ENCODE measurements at regions not wholly inside any gene's neighbourhood (a gene's known extent, or its start where the extent isn't known, plus 50 kb on each side); places are given as distances from the start of the nearest gene placed in this dataset.

DNA sequence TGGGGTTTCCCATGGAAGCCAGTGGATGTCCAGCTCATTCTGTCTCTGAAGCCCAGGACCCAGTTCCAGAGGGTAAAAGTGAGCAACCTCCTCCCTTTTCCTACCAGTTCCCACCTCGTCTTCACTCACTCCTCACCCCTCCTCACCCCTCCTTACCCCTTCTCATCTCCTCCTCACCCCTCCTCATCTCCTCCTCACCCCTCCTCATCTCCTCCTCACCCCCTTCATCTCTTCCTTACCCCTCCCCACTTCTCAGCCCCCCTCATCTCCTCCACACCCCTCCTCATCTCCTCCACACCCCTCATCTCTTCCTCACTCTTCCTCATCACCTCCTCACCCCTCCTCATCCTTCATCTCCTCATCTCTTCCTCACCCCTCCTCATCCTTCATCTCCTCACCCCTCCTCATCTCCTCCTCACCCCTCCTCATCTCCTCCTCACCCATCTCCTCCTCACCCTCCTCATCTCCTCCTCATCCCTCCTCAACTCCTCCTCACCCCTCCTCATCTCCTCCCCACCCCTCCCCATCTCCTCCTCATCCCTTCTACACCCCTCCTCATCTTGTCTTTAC is 246.1 kb downstream of the MYLK4 start:
- Histone ChIP-seq H3K4me3 (no peak overlapping the region), H3K36me3 (replicated peaks in 1 of 2) (no peaks in the 10 kb centered on the region), H3K27me3 (peaks cover 33% of the 10 kb centered on the region), H3K9me3 (replicated peaks in 1 of 3) (no peaks in the 10 kb centered on the region), H3K4me1 (replicated peaks in 1 of 2) (no peaks in the 10 kb centered on the region), H3K27ac (no peak overlapping the region)
- DNase-seq = no peak
- TF ChIP-seq, protein P1, sequence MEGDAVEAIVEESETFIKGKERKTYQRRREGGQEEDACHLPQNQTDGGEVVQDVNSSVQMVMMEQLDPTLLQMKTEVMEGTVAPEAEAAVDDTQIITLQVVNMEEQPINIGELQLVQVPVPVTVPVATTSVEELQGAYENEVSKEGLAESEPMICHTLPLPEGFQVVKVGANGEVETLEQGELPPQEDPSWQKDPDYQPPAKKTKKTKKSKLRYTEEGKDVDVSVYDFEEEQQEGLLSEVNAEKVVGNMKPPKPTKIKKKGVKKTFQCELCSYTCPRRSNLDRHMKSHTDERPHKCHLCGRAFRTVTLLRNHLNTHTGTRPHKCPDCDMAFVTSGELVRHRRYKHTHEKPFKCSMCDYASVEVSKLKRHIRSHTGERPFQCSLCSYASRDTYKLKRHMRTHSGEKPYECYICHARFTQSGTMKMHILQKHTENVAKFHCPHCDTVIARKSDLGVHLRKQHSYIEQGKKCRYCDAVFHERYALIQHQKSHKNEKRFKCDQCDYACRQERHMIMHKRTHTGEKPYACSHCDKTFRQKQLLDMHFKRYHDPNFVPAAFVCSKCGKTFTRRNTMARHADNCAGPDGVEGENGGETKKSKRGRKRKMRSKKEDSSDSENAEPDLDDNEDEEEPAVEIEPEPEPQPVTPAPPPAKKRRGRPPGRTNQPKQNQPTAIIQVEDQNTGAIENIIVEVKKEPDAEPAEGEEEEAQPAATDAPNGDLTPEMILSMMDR (IDR thresholded peaks at IDR 0.05) = no peak
- no peak for TF ChIP-seq POLR2A (IDR thresholded peaks at IDR 0.05)
- WGBS, 4 donors = 61 to 89% (median 68%) methylated on average over 1 of the region's 1 CpG
- intact Hi-C loops (cut with DNase I) = no loop called here

DNA sequence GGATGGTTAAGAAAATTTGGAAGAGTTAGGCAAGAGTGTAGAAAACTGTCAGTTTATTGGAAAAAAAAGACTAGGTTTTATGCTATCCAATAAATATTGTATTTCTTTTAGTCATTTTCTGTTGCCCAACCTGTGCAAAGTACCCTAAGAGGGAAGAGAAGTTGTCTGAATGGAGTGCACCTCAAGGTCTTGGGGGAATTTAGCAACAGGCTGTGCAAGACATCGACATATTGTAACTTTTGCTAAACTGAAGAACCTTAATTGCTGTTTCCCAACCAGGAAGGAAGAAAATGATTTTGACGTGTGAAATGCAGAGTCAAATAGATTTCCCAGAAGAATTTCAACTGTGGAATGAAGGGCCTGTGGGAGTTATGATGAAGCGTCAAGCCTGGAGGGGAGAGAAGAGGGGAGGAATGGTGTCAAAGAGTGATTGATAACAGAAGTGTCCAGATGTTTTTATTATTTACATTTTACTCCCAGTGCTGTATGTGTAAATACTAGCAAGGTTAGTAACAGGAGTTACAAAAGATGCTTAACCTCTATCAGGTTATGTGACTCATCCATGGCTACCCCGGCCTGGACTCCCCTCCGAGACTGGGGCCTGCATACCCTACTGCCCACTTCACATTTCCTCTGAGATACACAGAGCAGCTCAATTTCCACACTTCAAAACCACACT is 246.8 kb downstream of the MYLK4 start:
- intact Hi-C loops (cut with DNase I) = no loop called here
- DNase-seq = no peak
- Histone ChIP-seq H3K27me3 (peaks cover 32% of the 10 kb centered on the region), H3K36me3 (replicated peaks in 1 of 2) (no peaks in the 10 kb centered on the region), H3K4me1 (replicated peaks in 1 of 2) (no peaks in the 10 kb centered on the region), H3K9me3 (replicated peaks in 1 of 3) (no peaks in the 10 kb centered on the region), H3K4me3 (no peak overlapping the region), H3K27ac (no peak overlapping the region)
- 47 to 70% (median 60%) methylated on average over 5 of the region's 5 CpGs for WGBS, 4 donors
- no peak for TF ChIP-seq POLR2A (IDR thresholded peaks at IDR 0.05)
- TF ChIP-seq, protein P1 (IDR thresholded peaks at IDR 0.05) = no peak

DNA sequence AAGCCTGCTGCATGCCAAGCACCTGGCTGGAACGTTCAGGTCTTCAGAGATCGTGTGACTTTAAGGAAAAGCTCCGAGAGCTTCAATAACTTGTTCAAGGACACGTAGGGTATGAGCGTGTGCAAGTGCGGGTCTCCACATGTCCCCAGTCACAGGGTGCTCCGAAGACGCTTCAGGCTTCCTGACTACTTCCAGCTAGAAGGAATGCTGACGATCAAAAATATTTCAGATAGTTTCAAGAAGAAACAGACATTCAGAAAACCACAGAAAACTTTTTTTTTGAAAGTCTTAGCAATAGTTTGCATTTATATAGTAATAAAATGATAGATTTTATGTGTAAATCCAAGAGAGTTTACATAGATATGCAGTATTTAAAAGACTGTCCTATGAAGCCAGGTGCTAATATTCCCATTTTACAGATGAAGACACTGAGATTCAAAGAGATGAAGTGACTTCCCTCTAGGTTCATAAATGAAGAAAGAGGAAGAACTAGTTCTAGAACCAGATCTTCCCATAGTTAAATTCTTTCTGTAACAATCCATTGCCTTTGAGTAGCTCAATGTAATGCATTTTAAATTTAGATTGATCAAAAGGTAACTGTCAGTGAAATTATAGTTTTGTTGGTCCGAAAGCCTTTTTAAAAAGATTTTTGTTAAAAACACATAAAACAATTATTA is 247.6 kb downstream of the MYLK4 start:
- TF ChIP-seq, protein P1 (IDR thresholded peaks at IDR 0.05) = no peak
- no peak for TF ChIP-seq POLR2A (IDR thresholded peaks at IDR 0.05)
- Histone ChIP-seq H3K27ac (no peak overlapping the region), H3K27me3 (peaks cover 24% of the 10 kb centered on the region), H3K9me3 (replicated peaks in 1 of 3) (no peaks in the 10 kb centered on the region), H3K36me3 (replicated peaks in 1 of 2) (no peaks in the 10 kb centered on the region), H3K4me3 (no peak overlapping the region), H3K4me1 (replicated peaks in 1 of 2) (no peaks in the 10 kb centered on the region)
- no peak for DNase-seq
- WGBS, 4 donors = 48 to 58% (median 50%) methylated on average over 10 of the region's 10 CpGs
- intact Hi-C loops (cut with DNase I) = no loop called here

DNA sequence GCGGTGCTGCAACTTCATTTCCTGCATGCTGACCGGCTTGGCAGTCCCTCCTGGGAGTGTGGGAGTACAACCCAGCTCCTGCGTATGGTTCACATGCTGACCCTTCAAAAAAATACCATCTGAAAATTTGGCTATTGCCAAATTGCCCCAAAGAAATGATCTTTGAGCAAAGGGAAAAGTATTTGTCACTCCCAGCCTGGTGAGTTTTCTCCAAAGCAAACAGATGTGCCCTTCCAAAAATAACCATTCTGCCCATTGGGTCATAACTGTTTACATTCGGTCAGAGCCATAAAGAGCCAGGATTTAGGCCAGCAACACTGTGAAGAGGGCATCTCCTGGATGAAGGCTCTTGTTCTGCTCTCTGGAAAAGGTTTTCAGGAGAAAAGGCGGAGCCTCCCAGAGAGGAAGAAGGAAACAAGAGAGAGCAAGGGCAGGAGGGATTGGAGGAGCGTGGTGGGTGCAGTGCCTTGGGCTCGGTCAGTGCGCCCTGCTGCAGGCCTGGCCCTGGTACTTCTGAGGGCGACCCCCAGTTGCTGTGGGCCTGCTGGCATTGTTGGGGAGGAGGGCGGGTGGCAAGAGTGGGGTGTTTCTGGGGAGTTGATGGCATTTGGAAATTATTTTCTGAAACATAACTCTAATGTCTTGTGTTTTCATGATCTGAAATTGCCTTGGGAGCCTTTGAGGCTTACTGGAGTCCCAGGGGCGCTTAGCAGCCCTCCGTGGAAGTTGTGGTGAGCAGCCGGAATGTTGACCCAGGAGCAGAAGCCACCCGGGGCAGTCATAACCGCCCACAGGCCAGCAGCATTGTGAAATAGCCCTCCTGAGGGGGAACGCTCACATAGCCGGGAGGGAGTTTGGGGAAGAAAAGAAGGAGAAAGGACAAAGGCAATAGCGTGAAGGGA is 248.4 kb downstream of the MYLK4 start:
- WGBS, 4 donors = 72 to 77% (median 74%) methylated on average over 15 to 18 of the region's 18 CpGs
- Histone ChIP-seq H3K4me3 (no peak overlapping the region), H3K27ac (no peak overlapping the region), H3K27me3 (peaks cover 19% of the 10 kb centered on the region), H3K4me1 (replicated peaks in 1 of 2) (no peaks in the 10 kb centered on the region), H3K36me3 (replicated peaks in 1 of 2) (no peaks in the 10 kb centered on the region), H3K9me3 (replicated peaks in 1 of 3) (no peaks in the 10 kb centered on the region)
- intact Hi-C loops (cut with DNase I) = no loop called here
- TF ChIP-seq, protein P1 (IDR thresholded peaks at IDR 0.05) = no peak
- no peak for TF ChIP-seq POLR2A (IDR thresholded peaks at IDR 0.05)
- no peak for DNase-seq

Data from adrenal gland (tissue), 9 donors.